Neural progenitor cell (in vitro differentiated cells): ENCODE measurements at regions not wholly inside any gene's neighbourhood (a gene's known extent, or its start where the extent isn't known, plus 50 kb on each side); places are given as distances from the start of the nearest gene placed in this dataset.

Source experiments
- DNase-seq: peaks from one replicate; pipeline ENCODE4 v3.0.0-alpha.2; 2016; ENCODE audit warnings: low spot score
- H2AFZ ChIP-seq: fragments of 200-600 bp; sonication (generic); replicated peaks from 2 replicates; pipeline ENCODE4 v1.6.1; 2016; ENCODE audit warnings: antibody characterized with exemption
- H3F3A ChIP-seq: fragments of 200-600 bp; sonication (generic); 2 replicates; pipeline ENCODE4 v1.6.1; 2016; ENCODE audit warnings: antibody characterized with exemption, low read depth
- H3K27ac ChIP-seq: fragments of 200-600 bp; sonication (generic); 2 replicates; pipeline ENCODE4 v1.5.1; 2016; ENCODE audit warnings: mild to moderate bottlenecking
- H3K27me3 ChIP-seq: fragments of 200-600 bp; sonication (generic); 2 replicates; pipeline ENCODE4 v1.6.1; 2016; ENCODE audit warnings: mild to moderate bottlenecking, moderate library complexity
- H3K36me3 ChIP-seq: fragments of 200-600 bp; sonication (generic); 2 replicates; pipeline ENCODE4 v1.5.1; 2016
- H3K4me1 ChIP-seq: fragments of 200-600 bp; sonication (generic); 2 replicates; pipeline ENCODE4 v1.6.1; 2016; ENCODE audit warnings: mixed run types
- H3K4me2 ChIP-seq: fragments of 200-600 bp; sonication (generic); 2 replicates; pipeline ENCODE4 v1.6.1; 2016
- H3K4me3 ChIP-seq: fragments of 200-600 bp; sonication (generic); 2 replicates; pipeline ENCODE4 v1.5.1; 2016
- H3K79me2 ChIP-seq: fragments of 200-600 bp; sonication (generic); 2 replicates; pipeline ENCODE4 v1.6.1; 2016; ENCODE audit warnings: low read depth
- H3K9ac ChIP-seq: fragments of 200-600 bp; sonication (generic); 2 replicates; pipeline ENCODE4 v1.6.1; 2016
- H3K9me3 ChIP-seq: fragments of 200-600 bp; sonication (generic); 2 replicates; pipeline ENCODE4 v1.5.1; 2016; ENCODE audit warnings: low read depth
- H4K20me1 ChIP-seq: fragments of 200-600 bp; sonication (generic); 2 replicates; pipeline ENCODE4 v1.6.1; 2016; ENCODE audit warnings: low read depth
- H3K27ac Mint-ChIP-seq: 3 replicates; pipeline ENCODE4 v1.8.0; 2021; ENCODE audit warnings: mixed read lengths
- H3K27me3 Mint-ChIP-seq: 2 replicates; pipeline ENCODE4 v1.8.0; 2022; ENCODE audit warnings: low read depth, mild to moderate bottlenecking, inconsistent platforms, moderate library complexity, mixed read lengths; ENCODE audit not compliant: insufficient read depth
- H3K36me3 Mint-ChIP-seq: 3 replicates; pipeline ENCODE4 v1.8.0; 2021; ENCODE audit warnings: mixed read lengths
- H3K4me1 Mint-ChIP-seq: 3 replicates; pipeline ENCODE4 v1.8.0; 2021; ENCODE audit warnings: mixed read lengths
- H3K4me3 Mint-ChIP-seq: 3 replicates; pipeline ENCODE4 v1.8.0; 2021; ENCODE audit warnings: mild to moderate bottlenecking, moderate library complexity, mixed read lengths
- H3K9me3 Mint-ChIP-seq: 3 replicates; pipeline ENCODE4 v1.8.0; 2020; ENCODE audit warnings: mixed read lengths
- EZH2 ChIP-seq: fragments of 200-600 bp; sonication (generic); IDR thresholded peaks from 2 replicates; pipeline ENCODE4 v1.6.1; 2017; ENCODE audit warnings: antibody characterized with exemption, mild to moderate bottlenecking, moderate library complexity
- EZH2phosphoT487 ChIP-seq: fragments of 200-600 bp; sonication (generic); IDR thresholded peaks from 2 replicates; pipeline ENCODE4 v1.6.1; 2017; ENCODE audit warnings: antibody characterized with exemption
- TF ChIP-seq, protein P1 (sequence below): fragments of 200-600 bp; sonication (generic); IDR thresholded peaks from 2 replicates; pipeline ENCODE4 v1.5.1; 2017; ENCODE audit warnings: antibody characterized with exemption, mild to moderate bottlenecking

DNA sequence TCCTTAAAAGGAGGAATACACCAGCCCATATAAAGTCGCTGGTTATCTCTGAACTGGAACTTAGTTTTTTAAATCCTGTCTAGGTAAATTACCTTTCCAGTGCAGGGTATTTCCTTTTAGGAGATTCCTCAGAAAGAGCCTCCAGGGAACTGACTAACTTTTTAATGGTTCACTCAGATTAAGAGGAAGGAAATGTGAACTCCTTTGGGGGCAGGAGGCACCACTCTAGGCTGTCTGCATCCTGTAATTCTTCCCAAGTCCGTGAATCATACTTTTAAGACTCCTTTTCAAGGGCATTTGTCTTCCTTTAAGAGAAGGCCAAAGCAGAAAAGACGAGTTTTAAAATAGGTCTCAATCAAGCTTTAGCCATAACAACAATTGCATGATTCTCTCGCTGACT lies 871.2 kb upstream of the NR2F2 start:
- Histone ChIP-seq H3K4me1 (peaks cover 21% of the 10 kb centered on the region), H3K36me3 (no peaks in the 10 kb centered on the region), H3K4me3 (no peak overlapping the region), H3K27ac (no peak overlapping the region), H3K79me2 (no peaks in the 10 kb centered on the region), H4K20me1 (no peaks in the 10 kb centered on the region), H3K9ac (no peak overlapping the region), H3K4me2 (no peak overlapping the region), H3K9me3 (no peaks in the 10 kb centered on the region), H3K27me3 (no peaks in the 10 kb centered on the region), H2AFZ (peak overlapping the region; percentile 91), H3F3A (no peaks in the 10 kb centered on the region)
- DNase-seq, result no peak
- TF ChIP-seq, protein P1, sequence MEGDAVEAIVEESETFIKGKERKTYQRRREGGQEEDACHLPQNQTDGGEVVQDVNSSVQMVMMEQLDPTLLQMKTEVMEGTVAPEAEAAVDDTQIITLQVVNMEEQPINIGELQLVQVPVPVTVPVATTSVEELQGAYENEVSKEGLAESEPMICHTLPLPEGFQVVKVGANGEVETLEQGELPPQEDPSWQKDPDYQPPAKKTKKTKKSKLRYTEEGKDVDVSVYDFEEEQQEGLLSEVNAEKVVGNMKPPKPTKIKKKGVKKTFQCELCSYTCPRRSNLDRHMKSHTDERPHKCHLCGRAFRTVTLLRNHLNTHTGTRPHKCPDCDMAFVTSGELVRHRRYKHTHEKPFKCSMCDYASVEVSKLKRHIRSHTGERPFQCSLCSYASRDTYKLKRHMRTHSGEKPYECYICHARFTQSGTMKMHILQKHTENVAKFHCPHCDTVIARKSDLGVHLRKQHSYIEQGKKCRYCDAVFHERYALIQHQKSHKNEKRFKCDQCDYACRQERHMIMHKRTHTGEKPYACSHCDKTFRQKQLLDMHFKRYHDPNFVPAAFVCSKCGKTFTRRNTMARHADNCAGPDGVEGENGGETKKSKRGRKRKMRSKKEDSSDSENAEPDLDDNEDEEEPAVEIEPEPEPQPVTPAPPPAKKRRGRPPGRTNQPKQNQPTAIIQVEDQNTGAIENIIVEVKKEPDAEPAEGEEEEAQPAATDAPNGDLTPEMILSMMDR, result no peak
- no peak for TF ChIP-seq EZH2phosphoT487
- no peaks in the 10 kb centered on the region for H3K9me3 Mint-ChIP-seq
- peaks cover 8% of the 10 kb centered on the region for H3K4me1 Mint-ChIP-seq
- H3K4me3 Mint-ChIP-seq, result no peak overlapping the region
- no peaks in the 10 kb centered on the region for H3K36me3 Mint-ChIP-seq
- no peak overlapping the region for H3K27ac Mint-ChIP-seq
- H3K27me3 Mint-ChIP-seq, result peaks cover 4% of the 10 kb centered on the region

DNA sequence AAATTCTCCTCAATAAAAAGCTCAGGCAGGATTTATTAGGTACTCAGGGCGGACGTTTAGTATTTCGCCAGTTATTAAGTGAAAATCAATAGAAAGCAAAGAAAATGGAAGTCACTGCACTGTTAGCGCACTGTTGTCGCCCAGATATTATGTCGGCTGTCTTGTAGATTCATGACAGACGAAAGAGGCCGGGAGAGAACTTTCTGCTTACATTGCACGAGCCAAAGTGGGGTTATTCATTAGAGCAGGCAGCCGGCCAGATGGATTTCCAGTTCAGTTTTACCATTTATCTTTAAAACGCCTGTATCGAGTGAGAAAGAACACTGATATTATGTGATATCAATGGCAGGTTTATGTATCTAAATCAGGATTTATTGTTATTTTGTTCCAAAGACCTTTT lies 866.0 kb upstream of the NR2F2 start:
- Histone ChIP-seq H3K79me2 (no peaks in the 10 kb centered on the region), H3K4me1 (peaks cover 11% of the 10 kb centered on the region), H3F3A (no peaks in the 10 kb centered on the region), H3K27me3 (no peaks in the 10 kb centered on the region), H3K9ac (no peak overlapping the region), H3K4me3 (no peak overlapping the region), H3K4me2 (no peak overlapping the region), H3K27ac (no peak overlapping the region), H3K36me3 (no peaks in the 10 kb centered on the region), H4K20me1 (no peaks in the 10 kb centered on the region), H3K9me3 (no peaks in the 10 kb centered on the region), H2AFZ (no peak overlapping the region)
- DNase-seq, result no peak
- Mint-ChIP-seq H3K9me3 (no peaks in the 10 kb centered on the region), H3K27me3 (peaks cover 4% of the 10 kb centered on the region), H3K4me1 (peaks cover 2% of the 10 kb centered on the region), H3K27ac (no peak overlapping the region), H3K36me3 (no peaks in the 10 kb centered on the region), H3K4me3 (no peak overlapping the region)
- TF ChIP-seq, protein P1, result no peak
- no peak for TF ChIP-seq EZH2phosphoT487
- TF ChIP-seq EZH2, result no peak

DNA sequence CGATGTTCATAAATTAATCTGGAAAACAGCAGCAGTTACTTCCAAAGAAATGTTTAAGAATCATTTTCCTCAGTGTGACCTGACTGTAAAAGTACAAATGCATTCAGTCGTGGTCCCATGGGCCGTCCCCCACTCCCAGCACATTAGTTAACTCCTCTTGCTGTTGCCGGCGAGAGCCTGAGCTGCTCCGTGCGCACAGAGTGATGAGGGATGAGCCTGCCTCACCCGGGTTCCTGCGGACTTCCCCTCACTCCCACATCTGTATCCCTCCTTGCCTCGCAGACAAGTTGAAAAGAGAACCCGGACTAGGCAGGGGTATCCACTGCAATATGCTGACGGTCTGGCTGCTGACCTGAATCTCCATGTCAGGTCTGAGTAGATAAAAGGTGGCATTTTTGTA lies 861.7 kb upstream of the NR2F2 start:
- no peak for DNase-seq
- Histone ChIP-seq H3K4me2 (no peak overlapping the region), H3K36me3 (no peaks in the 10 kb centered on the region), H3K27me3 (no peaks in the 10 kb centered on the region), H4K20me1 (no peaks in the 10 kb centered on the region), H3K9ac (no peak overlapping the region), H3F3A (no peaks in the 10 kb centered on the region), H3K4me3 (no peak overlapping the region), H3K27ac (no peak overlapping the region), H3K9me3 (no peaks in the 10 kb centered on the region), H3K79me2 (no peaks in the 10 kb centered on the region), H2AFZ (no peak overlapping the region), H3K4me1 (peaks cover 11% of the 10 kb centered on the region)
- no peak overlapping the region for H3K4me3 Mint-ChIP-seq
- H3K36me3 Mint-ChIP-seq, result no peaks in the 10 kb centered on the region
- H3K9me3 Mint-ChIP-seq, result no peaks in the 10 kb centered on the region
- no peaks in the 10 kb centered on the region for H3K27me3 Mint-ChIP-seq
- TF ChIP-seq EZH2 (no peak), EZH2phosphoT487 (no peak)
- TF ChIP-seq, protein P1, result no peak
- H3K27ac Mint-ChIP-seq, result peak overlapping the region; percentile 5
- peaks cover 2% of the 10 kb centered on the region for H3K4me1 Mint-ChIP-seq
